ENCODE measurements at regions not wholly inside any gene's neighbourhood (a gene's known extent, or its start where the extent isn't known, plus 50 kb on each side); places are given as distances from the start of the nearest gene placed in this dataset.

DNA sequence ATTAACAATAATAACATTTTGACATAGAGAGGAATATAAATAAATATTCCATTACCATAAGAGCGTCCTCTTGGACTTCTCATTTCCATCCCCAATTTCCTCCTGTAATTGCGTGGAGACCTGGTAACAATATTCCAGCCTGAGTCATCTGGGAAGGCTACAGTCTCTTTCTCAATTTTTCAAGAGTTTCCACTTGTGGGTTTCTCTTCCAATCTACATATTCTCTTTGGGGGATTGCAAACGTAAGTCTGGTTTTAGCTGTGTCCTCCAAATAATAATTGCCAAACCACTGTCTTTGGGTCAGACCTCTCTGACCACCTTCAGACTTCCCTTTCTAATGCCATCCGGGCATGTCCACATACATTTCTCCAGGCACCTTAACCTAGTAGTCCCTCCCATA, 124.5 kb upstream of the USP24 start:
- WGBS, 2 experiments (ENCODE audit: insufficient coverage in 1 of 2, insufficient read length in 1 of 2) = 91 to 94% methylated on average over 3 to 4 of the region's 4 CpGs
- no peaks in the 10 kb centered on the region for H3K4me1 ChIP-seq (ENCODE audit: control insufficient read depth, insufficient read depth, low read length)
- peaks cover 31% of the 10 kb centered on the region for H3K27me3 ChIP-seq (ENCODE audit: control insufficient read depth, insufficient read depth, low read length, poor library complexity, severe bottlenecking)
- peaks cover 26% of the 10 kb centered on the region for H3K9me3 Mint-ChIP-seq
- H3K36me3 Mint-ChIP-seq (ENCODE audit: low read depth) = no peaks in the 10 kb centered on the region
- H3K27ac ChIP-seq (ENCODE audit: low read depth, low read length) = no peak overlapping the region
- H3K36me3 ChIP-seq (ENCODE audit: control insufficient read depth, insufficient read depth, low read length) = no peaks in the 10 kb centered on the region
- H3K9me3 ChIP-seq (ENCODE audit: control insufficient read depth, low read length) = peaks cover 28% of the 10 kb centered on the region
- H3K4me1 Mint-ChIP-seq = peaks cover 1% of the 10 kb centered on the region
- H3K27me3 Mint-ChIP-seq (ENCODE audit: insufficient read depth) = peaks cover 37% of the 10 kb centered on the region
- no peak overlapping the region for H3K9ac ChIP-seq (ENCODE audit: extremely low read depth, low read length, poor library complexity, severe bottlenecking)
- TF ChIP-seq, protein P1, sequence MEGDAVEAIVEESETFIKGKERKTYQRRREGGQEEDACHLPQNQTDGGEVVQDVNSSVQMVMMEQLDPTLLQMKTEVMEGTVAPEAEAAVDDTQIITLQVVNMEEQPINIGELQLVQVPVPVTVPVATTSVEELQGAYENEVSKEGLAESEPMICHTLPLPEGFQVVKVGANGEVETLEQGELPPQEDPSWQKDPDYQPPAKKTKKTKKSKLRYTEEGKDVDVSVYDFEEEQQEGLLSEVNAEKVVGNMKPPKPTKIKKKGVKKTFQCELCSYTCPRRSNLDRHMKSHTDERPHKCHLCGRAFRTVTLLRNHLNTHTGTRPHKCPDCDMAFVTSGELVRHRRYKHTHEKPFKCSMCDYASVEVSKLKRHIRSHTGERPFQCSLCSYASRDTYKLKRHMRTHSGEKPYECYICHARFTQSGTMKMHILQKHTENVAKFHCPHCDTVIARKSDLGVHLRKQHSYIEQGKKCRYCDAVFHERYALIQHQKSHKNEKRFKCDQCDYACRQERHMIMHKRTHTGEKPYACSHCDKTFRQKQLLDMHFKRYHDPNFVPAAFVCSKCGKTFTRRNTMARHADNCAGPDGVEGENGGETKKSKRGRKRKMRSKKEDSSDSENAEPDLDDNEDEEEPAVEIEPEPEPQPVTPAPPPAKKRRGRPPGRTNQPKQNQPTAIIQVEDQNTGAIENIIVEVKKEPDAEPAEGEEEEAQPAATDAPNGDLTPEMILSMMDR (conservative IDR thresholded peaks at IDR 0.05) = no peak
- H3K4me3 ChIP-seq (ENCODE audit: low read length) = no peak overlapping the region
- no peak overlapping the region for H3K4me3 Mint-ChIP-seq
- no peak for DNase-seq
- no peak overlapping the region for H3K27ac Mint-ChIP-seq

DNA sequence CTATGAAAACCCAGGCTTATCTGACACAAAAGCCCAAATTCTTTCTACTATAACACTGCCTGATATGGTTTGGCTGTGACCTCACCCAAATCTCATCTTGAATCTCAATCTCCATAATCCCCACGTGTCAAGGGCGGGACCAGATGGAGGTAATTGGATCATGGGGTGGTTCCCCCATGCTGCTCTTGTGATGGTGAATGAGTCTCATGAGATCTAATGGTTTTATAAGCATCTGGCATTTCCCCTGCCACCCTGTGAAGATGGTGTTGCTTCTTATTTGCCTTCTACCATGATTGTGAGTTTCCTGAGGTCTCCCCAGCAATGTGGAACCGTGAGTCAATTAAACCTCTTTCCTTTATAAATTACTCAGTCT, 123.3 kb upstream of the USP24 start:
- Mint-ChIP-seq H3K9me3 (peaks cover 26% of the 10 kb centered on the region), H3K4me3 (no peak overlapping the region), H3K27ac (no peak overlapping the region), H3K36me3 (ENCODE audit: low read depth) (no peaks in the 10 kb centered on the region), H3K27me3 (ENCODE audit: insufficient read depth) (peaks cover 49% of the 10 kb centered on the region), H3K4me1 (peaks cover 4% of the 10 kb centered on the region)
- H3K4me3 ChIP-seq (ENCODE audit: low read length) = no peak overlapping the region
- peaks cover 28% of the 10 kb centered on the region for H3K9me3 ChIP-seq (ENCODE audit: control insufficient read depth, low read length)
- H3K36me3 ChIP-seq (ENCODE audit: control insufficient read depth, insufficient read depth, low read length) = no peaks in the 10 kb centered on the region
- H3K27me3 ChIP-seq (ENCODE audit: control insufficient read depth, insufficient read depth, low read length, poor library complexity, severe bottlenecking) = peaks cover 43% of the 10 kb centered on the region
- TF ChIP-seq, protein P1 (conservative IDR thresholded peaks at IDR 0.05) = no peak
- H3K9ac ChIP-seq (ENCODE audit: extremely low read depth, low read length, poor library complexity, severe bottlenecking) = no peak overlapping the region
- H3K27ac ChIP-seq (ENCODE audit: low read depth, low read length) = no peak overlapping the region
- no peaks in the 10 kb centered on the region for H3K4me1 ChIP-seq (ENCODE audit: control insufficient read depth, insufficient read depth, low read length)
- 68 to 79% methylated on average over 3 of the region's 3 CpGs for WGBS, 2 experiments (ENCODE audit: insufficient coverage in 1 of 2, insufficient read length in 1 of 2)
- peak; percentile 80 for DNase-seq

DNA sequence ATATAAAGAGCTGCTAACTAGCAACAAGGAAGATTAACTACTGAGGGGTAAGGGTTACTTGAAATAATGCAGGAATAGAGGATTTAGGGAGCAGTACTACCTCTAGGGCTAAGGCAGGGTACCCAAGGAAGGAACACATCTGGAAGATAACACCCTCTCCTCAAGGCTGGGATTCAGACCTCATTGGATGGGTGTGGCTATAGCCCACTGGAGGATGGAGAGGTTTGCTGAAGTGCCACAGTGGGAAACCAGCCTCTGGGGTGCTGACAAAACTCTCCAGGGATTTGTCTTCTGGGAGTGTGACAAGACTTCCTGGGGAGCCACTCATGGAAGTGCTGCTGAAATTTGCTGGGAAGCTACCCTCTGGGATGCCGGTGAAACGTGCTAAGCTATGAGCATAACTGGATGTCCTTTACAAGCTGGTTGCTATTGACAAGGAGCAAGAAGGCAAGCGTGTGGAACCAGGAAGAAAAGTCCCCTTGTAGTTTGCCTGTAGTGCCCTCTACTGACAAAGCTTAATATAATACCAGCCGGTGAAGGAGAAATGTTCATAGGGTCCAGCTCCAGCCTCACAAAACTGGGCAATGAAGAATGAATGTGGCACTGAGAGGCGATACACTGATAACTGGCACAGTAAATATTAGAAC, 122.8 kb upstream of the USP24 start:
- no peaks in the 10 kb centered on the region for H3K36me3 ChIP-seq (ENCODE audit: control insufficient read depth, insufficient read depth, low read length)
- H3K36me3 Mint-ChIP-seq (ENCODE audit: low read depth) = no peaks in the 10 kb centered on the region
- no peak overlapping the region for H3K4me3 Mint-ChIP-seq
- no peak overlapping the region for H3K4me3 ChIP-seq (ENCODE audit: low read length)
- peak; percentile 73 for DNase-seq
- H3K9ac ChIP-seq (ENCODE audit: extremely low read depth, low read length, poor library complexity, severe bottlenecking) = no peak overlapping the region
- peaks cover 46% of the 10 kb centered on the region for H3K27me3 ChIP-seq (ENCODE audit: control insufficient read depth, insufficient read depth, low read length, poor library complexity, severe bottlenecking)
- WGBS, 2 experiments (ENCODE audit: insufficient coverage in 1 of 2, insufficient read length in 1 of 2) = 39 to 52% methylated on average over 5 of the region's 5 CpGs
- H3K27ac Mint-ChIP-seq = no peak overlapping the region
- H3K4me1 ChIP-seq (ENCODE audit: control insufficient read depth, insufficient read depth, low read length) = no peaks in the 10 kb centered on the region
- no peak overlapping the region for H3K27ac ChIP-seq (ENCODE audit: low read depth, low read length)
- peaks cover 28% of the 10 kb centered on the region for H3K9me3 ChIP-seq (ENCODE audit: control insufficient read depth, low read length)
- H3K4me1 Mint-ChIP-seq = peaks cover 9% of the 10 kb centered on the region
- H3K9me3 Mint-ChIP-seq = peaks cover 26% of the 10 kb centered on the region
- TF ChIP-seq, protein P1 (conservative IDR thresholded peaks at IDR 0.05) = peak; percentile 82
- H3K27me3 Mint-ChIP-seq (ENCODE audit: insufficient read depth) = peaks cover 54% of the 10 kb centered on the region

Measured in endodermal cell (in vitro differentiated cells).